ENCODE measurements at regions not wholly inside any gene's neighbourhood (a gene's known extent, or its start where the extent isn't known, plus 50 kb on each side); places are given as distances from the start of the nearest gene placed in this dataset.

GRCh38 chr15:37756407-37756806 is 178.0 kb upstream of the TMCO5A start:
- H3K4me3 ChIP-seq (ENCODE audit: low read length in 2 of 2) = no peak overlapping the region
- H3K4me1 ChIP-seq (ENCODE audit: control insufficient read depth in 2 of 2, insufficient read depth in 2 of 2, low read length in 2 of 2) = no peaks in the 10 kb centered on the region
- no peaks in the 10 kb centered on the region for H3K36me3 ChIP-seq (ENCODE audit: control insufficient read depth in 2 of 2, insufficient read depth in 2 of 2, low read length in 2 of 2)
- H3K27me3 ChIP-seq (ENCODE audit: control insufficient read depth in 2 of 2, insufficient read depth in 2 of 2, low read length in 2 of 2) = no peaks in the 10 kb centered on the region
- H3K9me3 ChIP-seq (ENCODE audit: control insufficient read depth in 2 of 2, low read length in 2 of 2) = no peaks in the 10 kb centered on the region
- H3K27ac ChIP-seq (ENCODE audit: low read depth in 2 of 2, low read length in 2 of 2) = no peak overlapping the region
- no peak overlapping the region for H3K9ac ChIP-seq (ENCODE audit: low read depth in 1 of 2, low read length in 2 of 2)

GRCh38 chr15:37758412-37758811 is 176.0 kb upstream of the TMCO5A start:
- Histone ChIP-seq H3K4me1 (ENCODE audit: control insufficient read depth in 2 of 2, insufficient read depth in 2 of 2, low read length in 2 of 2) (no peaks in the 10 kb centered on the region), H3K9me3 (ENCODE audit: control insufficient read depth in 2 of 2, low read length in 2 of 2) (no peaks in the 10 kb centered on the region), H3K27ac (ENCODE audit: low read depth in 2 of 2, low read length in 2 of 2) (no peak overlapping the region), H3K27me3 (ENCODE audit: control insufficient read depth in 2 of 2, insufficient read depth in 2 of 2, low read length in 2 of 2) (no peaks in the 10 kb centered on the region), H3K9ac (ENCODE audit: low read depth in 1 of 2, low read length in 2 of 2) (no peak overlapping the region), H3K4me3 (ENCODE audit: low read length in 2 of 2) (no peak overlapping the region), H3K36me3 (ENCODE audit: control insufficient read depth in 2 of 2, insufficient read depth in 2 of 2, low read length in 2 of 2) (no peaks in the 10 kb centered on the region)

GRCh38 chr15:37764733-37765191 is 169.7 kb upstream of the TMCO5A start:
- Histone ChIP-seq H3K4me1 (ENCODE audit: control insufficient read depth in 2 of 2, insufficient read depth in 2 of 2, low read length in 2 of 2) (peaks cover 2 to 3% of the 10 kb centered on the region in 2 donors), H3K36me3 (ENCODE audit: control insufficient read depth in 2 of 2, insufficient read depth in 2 of 2, low read length in 2 of 2) (no peaks in the 10 kb centered on the region), H3K9ac (ENCODE audit: low read depth in 1 of 2, low read length in 2 of 2) (no peak overlapping the region), H3K4me3 (ENCODE audit: low read length in 2 of 2) (peak overlapping the region in 1 of 2 donors; percentile 8), H3K27me3 (ENCODE audit: control insufficient read depth in 2 of 2, insufficient read depth in 2 of 2, low read length in 2 of 2) (no peaks in the 10 kb centered on the region), H3K27ac (ENCODE audit: low read depth in 2 of 2, low read length in 2 of 2) (no peak overlapping the region), H3K9me3 (ENCODE audit: control insufficient read depth in 2 of 2, low read length in 2 of 2) (no peaks in the 10 kb centered on the region)

GRCh38 chr15:37765786-37766185 is 168.7 kb upstream of the TMCO5A start:
- Histone ChIP-seq H3K4me3 (ENCODE audit: low read length in 2 of 2) (peak overlapping the region in 1 of 2 donors; percentile 14), H3K36me3 (ENCODE audit: control insufficient read depth in 2 of 2, insufficient read depth in 2 of 2, low read length in 2 of 2) (no peaks in the 10 kb centered on the region), H3K4me1 (ENCODE audit: control insufficient read depth in 2 of 2, insufficient read depth in 2 of 2, low read length in 2 of 2) (peaks cover 2 to 3% of the 10 kb centered on the region in 2 donors), H3K9ac (ENCODE audit: low read depth in 1 of 2, low read length in 2 of 2) (no peak overlapping the region), H3K27ac (ENCODE audit: low read depth in 2 of 2, low read length in 2 of 2) (no peak overlapping the region), H3K9me3 (ENCODE audit: control insufficient read depth in 2 of 2, low read length in 2 of 2) (no peaks in the 10 kb centered on the region), H3K27me3 (ENCODE audit: control insufficient read depth in 2 of 2, insufficient read depth in 2 of 2, low read length in 2 of 2) (no peaks in the 10 kb centered on the region)

- no peak overlapping the region for H3K27ac ChIP-seq (ENCODE audit: low read depth in 2 of 2, low read length in 2 of 2)
- no peaks in the 10 kb centered on the region for H3K27me3 ChIP-seq (ENCODE audit: control insufficient read depth in 2 of 2, insufficient read depth in 2 of 2, low read length in 2 of 2)
- no peaks in the 10 kb centered on the region for H3K36me3 ChIP-seq (ENCODE audit: control insufficient read depth in 2 of 2, insufficient read depth in 2 of 2, low read length in 2 of 2)
- H3K9me3 ChIP-seq (ENCODE audit: control insufficient read depth in 2 of 2, low read length in 2 of 2) = no peaks in the 10 kb centered on the region
- H3K9ac ChIP-seq (ENCODE audit: low read depth in 1 of 2, low read length in 2 of 2) = no peak overlapping the region
- H3K4me1 ChIP-seq (ENCODE audit: control insufficient read depth in 2 of 2, insufficient read depth in 2 of 2, low read length in 2 of 2) = peaks cover 2 to 3% of the 10 kb centered on the region in 2 donors
- no peak overlapping the region for H3K4me3 ChIP-seq (ENCODE audit: low read length in 2 of 2)
These were observed 166.5 kb upstream of the TMCO5A start for GRCh38 chr15:37767841-37768455.

- no peak overlapping the region for H3K9ac ChIP-seq (ENCODE audit: low read depth in 1 of 2, low read length in 2 of 2)
- no peak overlapping the region for H3K4me3 ChIP-seq (ENCODE audit: low read length in 2 of 2)
- no peaks in the 10 kb centered on the region for H3K36me3 ChIP-seq (ENCODE audit: control insufficient read depth in 2 of 2, insufficient read depth in 2 of 2, low read length in 2 of 2)
- no peaks in the 10 kb centered on the region for H3K27me3 ChIP-seq (ENCODE audit: control insufficient read depth in 2 of 2, insufficient read depth in 2 of 2, low read length in 2 of 2)
- H3K27ac ChIP-seq (ENCODE audit: low read depth in 2 of 2, low read length in 2 of 2) = no peak overlapping the region
- H3K9me3 ChIP-seq (ENCODE audit: control insufficient read depth in 2 of 2, low read length in 2 of 2) = no peaks in the 10 kb centered on the region
- H3K4me1 ChIP-seq (ENCODE audit: control insufficient read depth in 2 of 2, insufficient read depth in 2 of 2, low read length in 2 of 2) = no peaks in the 10 kb centered on the region
These were observed 163.0 kb upstream of the TMCO5A start for GRCh38 chr15:37771465-37771864.

- no peaks in the 10 kb centered on the region for H3K36me3 ChIP-seq (ENCODE audit: control insufficient read depth in 2 of 2, insufficient read depth in 2 of 2, low read length in 2 of 2)
- H3K4me1 ChIP-seq (ENCODE audit: control insufficient read depth in 2 of 2, insufficient read depth in 2 of 2, low read length in 2 of 2) = no peaks in the 10 kb centered on the region
- no peaks in the 10 kb centered on the region for H3K9me3 ChIP-seq (ENCODE audit: control insufficient read depth in 2 of 2, low read length in 2 of 2)
- H3K27me3 ChIP-seq (ENCODE audit: control insufficient read depth in 2 of 2, insufficient read depth in 2 of 2, low read length in 2 of 2) = no peaks in the 10 kb centered on the region
- H3K4me3 ChIP-seq (ENCODE audit: low read length in 2 of 2) = no peak overlapping the region
- H3K9ac ChIP-seq (ENCODE audit: low read depth in 1 of 2, low read length in 2 of 2) = no peak overlapping the region
- H3K27ac ChIP-seq (ENCODE audit: low read depth in 2 of 2, low read length in 2 of 2) = no peak overlapping the region
These were observed 161.2 kb upstream of the TMCO5A start for GRCh38 chr15:37773111-37773860.

GRCh38 chr15:37774961-37775360 is 159.5 kb upstream of the TMCO5A start:
- H3K9me3 ChIP-seq (ENCODE audit: control insufficient read depth in 2 of 2, low read length in 2 of 2) = no peaks in the 10 kb centered on the region
- H3K4me1 ChIP-seq (ENCODE audit: control insufficient read depth in 2 of 2, insufficient read depth in 2 of 2, low read length in 2 of 2) = no peaks in the 10 kb centered on the region
- no peak overlapping the region for H3K27ac ChIP-seq (ENCODE audit: low read depth in 2 of 2, low read length in 2 of 2)
- no peak overlapping the region for H3K4me3 ChIP-seq (ENCODE audit: low read length in 2 of 2)
- H3K9ac ChIP-seq (ENCODE audit: low read depth in 1 of 2, low read length in 2 of 2) = no peak overlapping the region
- H3K27me3 ChIP-seq (ENCODE audit: control insufficient read depth in 2 of 2, insufficient read depth in 2 of 2, low read length in 2 of 2) = no peaks in the 10 kb centered on the region
- H3K36me3 ChIP-seq (ENCODE audit: control insufficient read depth in 2 of 2, insufficient read depth in 2 of 2, low read length in 2 of 2) = no peaks in the 10 kb centered on the region

GRCh38 chr15:37777006-37777405 is 157.4 kb upstream of the TMCO5A start:
- no peak overlapping the region for H3K4me3 ChIP-seq (ENCODE audit: low read length in 2 of 2)
- H3K36me3 ChIP-seq (ENCODE audit: control insufficient read depth in 2 of 2, insufficient read depth in 2 of 2, low read length in 2 of 2) = no peaks in the 10 kb centered on the region
- no peaks in the 10 kb centered on the region for H3K27me3 ChIP-seq (ENCODE audit: control insufficient read depth in 2 of 2, insufficient read depth in 2 of 2, low read length in 2 of 2)
- no peak overlapping the region for H3K27ac ChIP-seq (ENCODE audit: low read depth in 2 of 2, low read length in 2 of 2)
- no peaks in the 10 kb centered on the region for H3K4me1 ChIP-seq (ENCODE audit: control insufficient read depth in 2 of 2, insufficient read depth in 2 of 2, low read length in 2 of 2)
- H3K9ac ChIP-seq (ENCODE audit: low read depth in 1 of 2, low read length in 2 of 2) = no peak overlapping the region
- no peaks in the 10 kb centered on the region for H3K9me3 ChIP-seq (ENCODE audit: control insufficient read depth in 2 of 2, low read length in 2 of 2)

GRCh38 chr15:37783290-37783689 is 151.2 kb upstream of the TMCO5A start:
- Histone ChIP-seq H3K27me3 (ENCODE audit: control insufficient read depth in 2 of 2, insufficient read depth in 2 of 2, low read length in 2 of 2) (no peaks in the 10 kb centered on the region), H3K9me3 (ENCODE audit: control insufficient read depth in 2 of 2, low read length in 2 of 2) (no peaks in the 10 kb centered on the region), H3K4me3 (ENCODE audit: low read length in 2 of 2) (no peak overlapping the region), H3K4me1 (ENCODE audit: control insufficient read depth in 2 of 2, insufficient read depth in 2 of 2, low read length in 2 of 2) (no peaks in the 10 kb centered on the region), H3K36me3 (ENCODE audit: control insufficient read depth in 2 of 2, insufficient read depth in 2 of 2, low read length in 2 of 2) (no peaks in the 10 kb centered on the region), H3K9ac (ENCODE audit: low read depth in 1 of 2, low read length in 2 of 2) (no peak overlapping the region), H3K27ac (ENCODE audit: low read depth in 2 of 2, low read length in 2 of 2) (no peak overlapping the region)

Data from mucosa of rectum (tissue), 2 donors.